WTC11 (cell line): ENCODE measurements at regions not wholly inside any gene's neighbourhood (a gene's known extent, or its start where the extent isn't known, plus 50 kb on each side); places are given as distances from the start of the nearest gene placed in this dataset.

ENCODE experiments used
- GABPB1 ChIP-seq: sonication (generic); formaldehyde crosslinking; IDR thresholded peaks from 2 replicates; pipeline ENCODE4 v1.8.1; 2023; ENCODE audit warnings: mild to moderate bottlenecking, missing genetic modification reagents
- JAZF1 ChIP-seq: fragments of 250-450 bp; sonication (Bioruptor Pico); IDR thresholded peaks from 2 replicates; pipeline ENCODE4 v1.9.0; 2021; ENCODE audit warnings: moderate library complexity, mild to moderate bottlenecking, inconsistent platforms
- MAX ChIP-seq: sonication (generic); formaldehyde crosslinking; IDR thresholded peaks from 2 replicates; pipeline ENCODE4 v1.8.0; 2022; ENCODE audit warnings: mild to moderate bottlenecking, missing genetic modification reagents
- MXD4 ChIP-seq: fragments of 250-450 bp; sonication (Bioruptor Pico); IDR thresholded peaks from 2 replicates; pipeline ENCODE4 v1.8.0; 2021; ENCODE audit warnings: mild to moderate bottlenecking, moderate library complexity, borderline replicate concordance
- PRRX2 ChIP-seq: fragments of 250-450 bp; sonication (Bioruptor Pico); IDR thresholded peaks from 2 replicates; pipeline ENCODE4 v1.8.0; 2021; ENCODE audit warnings: mild to moderate bottlenecking
- SMAD3 ChIP-seq: sonication (generic); formaldehyde crosslinking; IDR thresholded peaks from 2 replicates; pipeline ENCODE4 v1.8.0; 2022; ENCODE audit warnings: missing genetic modification reagents, mild to moderate bottlenecking, borderline replicate concordance
- SP1 ChIP-seq: sonication (generic); formaldehyde crosslinking; conservative IDR thresholded peaks from 2 replicates; pipeline ENCODE4 v1.8.1; 2022; ENCODE audit warnings: missing genetic modification reagents
- ZNF671 ChIP-seq: fragments of 250-450 bp; sonication (Bioruptor Pico); IDR thresholded peaks from 2 replicates; pipeline ENCODE4 v1.8.0; 2021; ENCODE audit warnings: mild to moderate bottlenecking
- TF ChIP-seq, protein P1 (sequence below): sonication (generic); formaldehyde crosslinking; IDR thresholded peaks from 2 replicates; pipeline ENCODE4 v1.8.1; 2022; ENCODE audit warnings: missing genetic modification reagents, borderline replicate concordance
- TF ChIP-seq, protein P2 (sequence below): fragments of 200-600 bp; IDR thresholded peaks from 2 replicates; pipeline ENCODE4 v1.8.0; 2022; ENCODE audit warnings: antibody characterized with exemption
- TF ChIP-seq, protein P3 (sequence below): sonication (generic); formaldehyde crosslinking; IDR thresholded peaks from 2 replicates; pipeline ENCODE4 v1.8.1; 2023; ENCODE audit warnings: mild to moderate bottlenecking, missing genetic modification reagents
- TF ChIP-seq, protein P4 (sequence below): sonication (generic); formaldehyde crosslinking; IDR thresholded peaks from 2 replicates; pipeline ENCODE4 v1.8.1; 2023; ENCODE audit warnings: mild to moderate bottlenecking, missing genetic modification reagents, moderate library complexity

GRCh38 chr3:198109883-198110282, 149.9 kb downstream of the LMLN start:
- TF ChIP-seq ZNF671 (CRISPR knock-in tag) (no peak), PRRX2 (no peak), SP1 (CRISPR knock-in tag) (no peak), GABPB1 (CRISPR knock-in tag) (no peak), SMAD3 (CRISPR knock-in tag) (no peak), MXD4 (no peak), JAZF1 (CRISPR knock-in tag) (no peak), MAX (CRISPR knock-in tag) (no peak)
- TF ChIP-seq, protein P1, sequence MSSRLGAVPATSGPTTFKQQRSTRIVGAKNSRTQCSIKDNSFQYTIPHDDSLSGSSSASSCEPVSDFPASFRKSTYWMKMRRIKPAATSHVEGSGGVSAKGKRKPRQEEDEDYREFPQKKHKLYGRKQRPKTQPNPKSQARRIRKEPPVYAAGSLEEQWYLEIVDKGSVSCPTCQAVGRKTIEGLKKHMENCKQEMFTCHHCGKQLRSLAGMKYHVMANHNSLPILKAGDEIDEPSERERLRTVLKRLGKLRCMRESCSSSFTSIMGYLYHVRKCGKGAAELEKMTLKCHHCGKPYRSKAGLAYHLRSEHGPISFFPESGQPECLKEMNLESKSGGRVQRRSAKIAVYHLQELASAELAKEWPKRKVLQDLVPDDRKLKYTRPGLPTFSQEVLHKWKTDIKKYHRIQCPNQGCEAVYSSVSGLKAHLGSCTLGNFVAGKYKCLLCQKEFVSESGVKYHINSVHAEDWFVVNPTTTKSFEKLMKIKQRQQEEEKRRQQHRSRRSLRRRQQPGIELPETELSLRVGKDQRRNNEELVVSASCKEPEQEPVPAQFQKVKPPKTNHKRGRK (CRISPR knock-in tag), result no peak
- TF ChIP-seq, protein P2, sequence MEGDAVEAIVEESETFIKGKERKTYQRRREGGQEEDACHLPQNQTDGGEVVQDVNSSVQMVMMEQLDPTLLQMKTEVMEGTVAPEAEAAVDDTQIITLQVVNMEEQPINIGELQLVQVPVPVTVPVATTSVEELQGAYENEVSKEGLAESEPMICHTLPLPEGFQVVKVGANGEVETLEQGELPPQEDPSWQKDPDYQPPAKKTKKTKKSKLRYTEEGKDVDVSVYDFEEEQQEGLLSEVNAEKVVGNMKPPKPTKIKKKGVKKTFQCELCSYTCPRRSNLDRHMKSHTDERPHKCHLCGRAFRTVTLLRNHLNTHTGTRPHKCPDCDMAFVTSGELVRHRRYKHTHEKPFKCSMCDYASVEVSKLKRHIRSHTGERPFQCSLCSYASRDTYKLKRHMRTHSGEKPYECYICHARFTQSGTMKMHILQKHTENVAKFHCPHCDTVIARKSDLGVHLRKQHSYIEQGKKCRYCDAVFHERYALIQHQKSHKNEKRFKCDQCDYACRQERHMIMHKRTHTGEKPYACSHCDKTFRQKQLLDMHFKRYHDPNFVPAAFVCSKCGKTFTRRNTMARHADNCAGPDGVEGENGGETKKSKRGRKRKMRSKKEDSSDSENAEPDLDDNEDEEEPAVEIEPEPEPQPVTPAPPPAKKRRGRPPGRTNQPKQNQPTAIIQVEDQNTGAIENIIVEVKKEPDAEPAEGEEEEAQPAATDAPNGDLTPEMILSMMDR, result no peak
- TF ChIP-seq, protein P3, sequence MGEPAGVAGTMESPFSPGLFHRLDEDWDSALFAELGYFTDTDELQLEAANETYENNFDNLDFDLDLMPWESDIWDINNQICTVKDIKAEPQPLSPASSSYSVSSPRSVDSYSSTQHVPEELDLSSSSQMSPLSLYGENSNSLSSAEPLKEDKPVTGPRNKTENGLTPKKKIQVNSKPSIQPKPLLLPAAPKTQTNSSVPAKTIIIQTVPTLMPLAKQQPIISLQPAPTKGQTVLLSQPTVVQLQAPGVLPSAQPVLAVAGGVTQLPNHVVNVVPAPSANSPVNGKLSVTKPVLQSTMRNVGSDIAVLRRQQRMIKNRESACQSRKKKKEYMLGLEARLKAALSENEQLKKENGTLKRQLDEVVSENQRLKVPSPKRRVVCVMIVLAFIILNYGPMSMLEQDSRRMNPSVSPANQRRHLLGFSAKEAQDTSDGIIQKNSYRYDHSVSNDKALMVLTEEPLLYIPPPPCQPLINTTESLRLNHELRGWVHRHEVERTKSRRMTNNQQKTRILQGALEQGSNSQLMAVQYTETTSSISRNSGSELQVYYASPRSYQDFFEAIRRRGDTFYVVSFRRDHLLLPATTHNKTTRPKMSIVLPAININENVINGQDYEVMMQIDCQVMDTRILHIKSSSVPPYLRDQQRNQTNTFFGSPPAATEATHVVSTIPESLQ (CRISPR knock-in tag), result no peak
- TF ChIP-seq, protein P4, sequence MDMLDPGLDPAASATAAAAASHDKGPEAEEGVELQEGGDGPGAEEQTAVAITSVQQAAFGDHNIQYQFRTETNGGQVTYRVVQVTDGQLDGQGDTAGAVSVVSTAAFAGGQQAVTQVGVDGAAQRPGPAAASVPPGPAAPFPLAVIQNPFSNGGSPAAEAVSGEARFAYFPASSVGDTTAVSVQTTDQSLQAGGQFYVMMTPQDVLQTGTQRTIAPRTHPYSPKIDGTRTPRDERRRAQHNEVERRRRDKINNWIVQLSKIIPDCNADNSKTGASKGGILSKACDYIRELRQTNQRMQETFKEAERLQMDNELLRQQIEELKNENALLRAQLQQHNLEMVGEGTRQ (CRISPR knock-in tag), result no peak
